Adrenal gland (tissue), 5 donors: ENCODE measurements at regions not wholly inside any gene's neighbourhood (a gene's known extent, or its start where the extent isn't known, plus 50 kb on each side); places are given as distances from the start of the nearest gene placed in this dataset.

ENCODE experiments used
- POLR2A ChIP-seq, 2 donors: fragments of 450-650 bp; IDR thresholded peaks; one replicate each; pipeline ENCODE4 v1.6.1; 2017; ENCODE audit warnings: antibody characterized with exemption in 2 of 2, mild to moderate bottlenecking in 2 of 2, moderate library complexity in 1 of 2
- TF ChIP-seq, protein P1 (sequence below), 6 experiments: fragments of 450-650 bp in 4 of 6; fragments of 200-600 bp in 2 of 6; sonication (generic) in 1 of 6; IDR thresholded peaks; 1 replicate in 5 of 6; 2 replicates in 1 of 6; pipeline versions ENCODE4 v1.5.1 to v1.8.0; 2016 to 2021; ENCODE audit warnings: antibody characterized with exemption in 6 of 6, mild to moderate bottlenecking in 2 of 6, moderate library complexity in 1 of 6
- donor health status: DM: no; HTN: no; CAD: no.

DNA sequence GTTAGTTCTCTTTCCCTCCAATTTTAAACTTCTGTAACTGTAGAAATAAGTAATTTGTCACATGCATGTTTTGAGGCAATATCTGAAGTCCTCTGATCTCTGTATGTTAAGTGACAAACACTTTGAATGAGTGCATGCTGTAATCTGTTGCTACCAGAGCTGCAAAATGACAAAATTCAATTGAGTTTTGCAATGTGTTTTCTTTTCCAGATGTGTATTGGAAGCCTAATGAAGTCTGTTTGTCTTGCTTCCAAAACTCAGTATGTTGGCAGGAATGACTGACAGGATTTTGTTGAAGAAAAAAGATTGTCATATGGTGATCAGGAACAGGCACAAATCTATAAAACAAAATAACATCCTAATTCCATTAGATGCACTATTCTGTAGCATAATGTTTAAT is 561.6 kb upstream of the CDH8 start:
- TF ChIP-seq, protein P1, sequence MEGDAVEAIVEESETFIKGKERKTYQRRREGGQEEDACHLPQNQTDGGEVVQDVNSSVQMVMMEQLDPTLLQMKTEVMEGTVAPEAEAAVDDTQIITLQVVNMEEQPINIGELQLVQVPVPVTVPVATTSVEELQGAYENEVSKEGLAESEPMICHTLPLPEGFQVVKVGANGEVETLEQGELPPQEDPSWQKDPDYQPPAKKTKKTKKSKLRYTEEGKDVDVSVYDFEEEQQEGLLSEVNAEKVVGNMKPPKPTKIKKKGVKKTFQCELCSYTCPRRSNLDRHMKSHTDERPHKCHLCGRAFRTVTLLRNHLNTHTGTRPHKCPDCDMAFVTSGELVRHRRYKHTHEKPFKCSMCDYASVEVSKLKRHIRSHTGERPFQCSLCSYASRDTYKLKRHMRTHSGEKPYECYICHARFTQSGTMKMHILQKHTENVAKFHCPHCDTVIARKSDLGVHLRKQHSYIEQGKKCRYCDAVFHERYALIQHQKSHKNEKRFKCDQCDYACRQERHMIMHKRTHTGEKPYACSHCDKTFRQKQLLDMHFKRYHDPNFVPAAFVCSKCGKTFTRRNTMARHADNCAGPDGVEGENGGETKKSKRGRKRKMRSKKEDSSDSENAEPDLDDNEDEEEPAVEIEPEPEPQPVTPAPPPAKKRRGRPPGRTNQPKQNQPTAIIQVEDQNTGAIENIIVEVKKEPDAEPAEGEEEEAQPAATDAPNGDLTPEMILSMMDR (IDR thresholded peaks at IDR 0.05) = no peak
- TF ChIP-seq POLR2A (IDR thresholded peaks at IDR 0.05) = no peak
